GM12865 (cell line): ENCODE measurements at regions not wholly inside any gene's neighbourhood (a gene's known extent, or its start where the extent isn't known, plus 50 kb on each side); places are given as distances from the start of the nearest gene placed in this dataset.

Source experiments
- DNase-seq: peaks from one replicate; pipeline ENCODE4 v3.0.0; 2010; ENCODE audit warnings: low read depth
- H3K4me3 ChIP-seq: 2 replicates; pipeline ENCODE4 v1.5.1; 2011; ENCODE audit warnings: mild to moderate bottlenecking, low read depth, low read length, control low read depth
- TF ChIP-seq, protein P1 (sequence below): IDR thresholded peaks from 2 replicates; pipeline ENCODE4 v1.5.1; 2011; ENCODE audit warnings: low read length, control low read depth, low read depth, inconsistent platforms; ENCODE audit not compliant: insufficient read depth; ENCODE audit errors: missing control alignments

- TF ChIP-seq, protein P1, sequence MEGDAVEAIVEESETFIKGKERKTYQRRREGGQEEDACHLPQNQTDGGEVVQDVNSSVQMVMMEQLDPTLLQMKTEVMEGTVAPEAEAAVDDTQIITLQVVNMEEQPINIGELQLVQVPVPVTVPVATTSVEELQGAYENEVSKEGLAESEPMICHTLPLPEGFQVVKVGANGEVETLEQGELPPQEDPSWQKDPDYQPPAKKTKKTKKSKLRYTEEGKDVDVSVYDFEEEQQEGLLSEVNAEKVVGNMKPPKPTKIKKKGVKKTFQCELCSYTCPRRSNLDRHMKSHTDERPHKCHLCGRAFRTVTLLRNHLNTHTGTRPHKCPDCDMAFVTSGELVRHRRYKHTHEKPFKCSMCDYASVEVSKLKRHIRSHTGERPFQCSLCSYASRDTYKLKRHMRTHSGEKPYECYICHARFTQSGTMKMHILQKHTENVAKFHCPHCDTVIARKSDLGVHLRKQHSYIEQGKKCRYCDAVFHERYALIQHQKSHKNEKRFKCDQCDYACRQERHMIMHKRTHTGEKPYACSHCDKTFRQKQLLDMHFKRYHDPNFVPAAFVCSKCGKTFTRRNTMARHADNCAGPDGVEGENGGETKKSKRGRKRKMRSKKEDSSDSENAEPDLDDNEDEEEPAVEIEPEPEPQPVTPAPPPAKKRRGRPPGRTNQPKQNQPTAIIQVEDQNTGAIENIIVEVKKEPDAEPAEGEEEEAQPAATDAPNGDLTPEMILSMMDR = no peak
- DNase-seq = no peak
- no peak overlapping the region for H3K4me3 ChIP-seq
These were observed 282.2 kb downstream of the CYP26B1 start for GRCh38 chr2:71865391-71865965.

GRCh38 chr2:71864085-71864484 is 283.6 kb downstream of the CYP26B1 start:
- TF ChIP-seq, protein P1 = no peak
- no peak for DNase-seq
- H3K4me3 ChIP-seq = no peak overlapping the region

GRCh38 chr2:71863396-71863795 is 284.3 kb downstream of the CYP26B1 start:
- TF ChIP-seq, protein P1 = no peak
- no peak for DNase-seq
- H3K4me3 ChIP-seq = no peak overlapping the region

DNA sequence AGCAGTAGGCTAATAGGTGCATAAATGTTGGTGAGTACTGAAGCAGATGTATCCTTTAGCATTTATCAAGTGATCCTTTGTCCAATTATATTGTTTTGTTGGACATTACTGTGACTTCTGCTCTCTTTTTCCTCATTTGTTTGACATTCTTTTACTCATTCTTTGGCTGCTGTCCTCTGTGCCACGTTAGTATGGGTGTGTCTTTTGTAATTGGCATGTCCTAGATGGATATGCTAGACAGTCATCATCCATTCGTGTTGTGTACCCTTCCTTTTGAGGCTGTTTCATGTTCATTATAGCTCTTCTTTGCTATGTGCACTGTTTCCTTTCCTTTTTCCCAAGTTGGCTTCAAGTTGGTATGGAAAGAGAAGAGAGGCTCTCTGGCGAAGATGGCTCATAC is 284.7 kb downstream of the CYP26B1 start:
- no peak overlapping the region for H3K4me3 ChIP-seq
- TF ChIP-seq, protein P1 = no peak
- no peak for DNase-seq

GRCh38 chr2:71861186-71862160 is 286.2 kb downstream of the CYP26B1 start:
- TF ChIP-seq, protein P1 = no peak
- no peak overlapping the region for H3K4me3 ChIP-seq
- no peak for DNase-seq

- TF ChIP-seq, protein P1 = no peak
- no peak overlapping the region for H3K4me3 ChIP-seq
These were observed 287.2 kb downstream of the CYP26B1 start for GRCh38 chr2:71860381-71860926.

More at GRCh38 chr2:71860381-71860926, 287.2 kb downstream of the CYP26B1 start:
- no peak for DNase-seq
